Neural crest cell (in vitro differentiated cells): ENCODE measurements at regions not wholly inside any gene's neighbourhood (a gene's known extent, or its start where the extent isn't known, plus 50 kb on each side); places are given as distances from the start of the nearest gene placed in this dataset.

ENCODE experiments used
- DNase-seq: peaks from one replicate; pipeline ENCODE4 v3.0.0; 2021; ENCODE audit warnings: low read depth, mixed read lengths, low spot score
- H3K27ac Mint-ChIP-seq: one replicate; pipeline ENCODE4 v1.8.0; 2021; ENCODE audit warnings: mild to moderate bottlenecking, mixed read lengths; ENCODE audit not compliant: unreplicated experiment
- H3K27me3 Mint-ChIP-seq: 2 replicates; pipeline ENCODE4 v1.8.0; 2021; ENCODE audit warnings: low read depth, mild to moderate bottlenecking, mixed read lengths
- H3K36me3 Mint-ChIP-seq: 2 replicates; pipeline ENCODE4 v1.8.0; 2021; ENCODE audit warnings: low read depth, mild to moderate bottlenecking, mixed read lengths
- H3K4me1 Mint-ChIP-seq: 2 replicates; pipeline ENCODE4 v1.8.0; 2021; ENCODE audit warnings: mixed read lengths
- H3K4me3 Mint-ChIP-seq: one replicate; pipeline ENCODE4 v1.8.0; 2021; ENCODE audit warnings: mild to moderate bottlenecking, mixed read lengths
- H3K9me3 Mint-ChIP-seq: 2 replicates; pipeline ENCODE4 v1.8.0; 2021; ENCODE audit warnings: mixed read lengths
- TF ChIP-seq, protein P1 (sequence below): fragments of 200-600 bp; sonication (generic); conservative IDR thresholded peaks from 2 replicates; pipeline ENCODE4 v1.5.0; 2021; ENCODE audit warnings: antibody characterized with exemption, mild to moderate bottlenecking

GRCh38 chr14:86462193-86462753, 932.3 kb downstream of the FLRT2 start:
- H3K36me3 Mint-ChIP-seq: no peaks in the 10 kb centered on the region
- H3K4me3 Mint-ChIP-seq: no peak overlapping the region
- TF ChIP-seq, protein P1, sequence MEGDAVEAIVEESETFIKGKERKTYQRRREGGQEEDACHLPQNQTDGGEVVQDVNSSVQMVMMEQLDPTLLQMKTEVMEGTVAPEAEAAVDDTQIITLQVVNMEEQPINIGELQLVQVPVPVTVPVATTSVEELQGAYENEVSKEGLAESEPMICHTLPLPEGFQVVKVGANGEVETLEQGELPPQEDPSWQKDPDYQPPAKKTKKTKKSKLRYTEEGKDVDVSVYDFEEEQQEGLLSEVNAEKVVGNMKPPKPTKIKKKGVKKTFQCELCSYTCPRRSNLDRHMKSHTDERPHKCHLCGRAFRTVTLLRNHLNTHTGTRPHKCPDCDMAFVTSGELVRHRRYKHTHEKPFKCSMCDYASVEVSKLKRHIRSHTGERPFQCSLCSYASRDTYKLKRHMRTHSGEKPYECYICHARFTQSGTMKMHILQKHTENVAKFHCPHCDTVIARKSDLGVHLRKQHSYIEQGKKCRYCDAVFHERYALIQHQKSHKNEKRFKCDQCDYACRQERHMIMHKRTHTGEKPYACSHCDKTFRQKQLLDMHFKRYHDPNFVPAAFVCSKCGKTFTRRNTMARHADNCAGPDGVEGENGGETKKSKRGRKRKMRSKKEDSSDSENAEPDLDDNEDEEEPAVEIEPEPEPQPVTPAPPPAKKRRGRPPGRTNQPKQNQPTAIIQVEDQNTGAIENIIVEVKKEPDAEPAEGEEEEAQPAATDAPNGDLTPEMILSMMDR: peak; percentile 52
- peaks cover under 1% of the 10 kb centered on the region for H3K4me1 Mint-ChIP-seq
- DNase-seq: no peak
- no peaks in the 10 kb centered on the region for H3K27me3 Mint-ChIP-seq
- H3K27ac Mint-ChIP-seq: no peak overlapping the region
- H3K9me3 Mint-ChIP-seq: peaks cover 6% of the 10 kb centered on the region

- H3K4me1 Mint-ChIP-seq: peaks cover 5% of the 10 kb centered on the region
- no peak overlapping the region for H3K4me3 Mint-ChIP-seq
- H3K36me3 Mint-ChIP-seq: no peaks in the 10 kb centered on the region
- H3K27me3 Mint-ChIP-seq: no peaks in the 10 kb centered on the region
- TF ChIP-seq, protein P1: no peak
- H3K27ac Mint-ChIP-seq: no peak overlapping the region
- DNase-seq: no peak
- H3K9me3 Mint-ChIP-seq: peaks cover 6% of the 10 kb centered on the region
Observed at GRCh38 chr14:86457481-86458135, 927.7 kb downstream of the FLRT2 start.

- no peak for DNase-seq
- no peak overlapping the region for H3K27ac Mint-ChIP-seq
- no peaks in the 10 kb centered on the region for H3K9me3 Mint-ChIP-seq
- no peaks in the 10 kb centered on the region for H3K27me3 Mint-ChIP-seq
- H3K4me3 Mint-ChIP-seq: no peak overlapping the region
- TF ChIP-seq, protein P1: no peak
- no peaks in the 10 kb centered on the region for H3K4me1 Mint-ChIP-seq
- H3K36me3 Mint-ChIP-seq: no peaks in the 10 kb centered on the region
Observed at GRCh38 chr14:86450085-86450484, 920.1 kb downstream of the FLRT2 start.

- Mint-ChIP-seq H3K27ac (no peak overlapping the region), H3K4me1 (no peaks in the 10 kb centered on the region), H3K27me3 (no peaks in the 10 kb centered on the region), H3K36me3 (no peaks in the 10 kb centered on the region), H3K4me3 (no peak overlapping the region), H3K9me3 (no peaks in the 10 kb centered on the region)
- TF ChIP-seq, protein P1: no peak
- no peak for DNase-seq
Observed at GRCh38 chr14:86442135-86442534, 912.2 kb downstream of the FLRT2 start.

DNA sequence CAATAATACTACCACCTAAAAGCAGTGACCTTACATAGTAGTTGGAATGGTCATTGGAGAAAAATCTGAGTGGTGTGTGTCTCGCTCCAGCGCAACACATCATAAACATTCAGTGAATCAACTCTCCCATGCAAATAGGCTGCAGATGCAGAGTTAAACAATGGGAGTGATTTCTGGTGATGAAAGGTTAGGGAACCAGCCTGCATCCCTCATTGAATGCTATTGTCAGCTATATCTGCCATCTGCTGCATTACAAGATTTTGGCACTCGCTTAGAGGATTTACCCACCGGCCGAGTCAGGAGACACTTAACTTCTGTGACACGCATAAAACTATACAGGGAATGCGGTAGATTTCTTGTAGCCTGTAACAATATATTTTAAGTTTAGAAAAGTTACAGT, 900.9 kb downstream of the FLRT2 start:
- Mint-ChIP-seq H3K27me3 (no peaks in the 10 kb centered on the region), H3K4me1 (no peaks in the 10 kb centered on the region), H3K9me3 (no peaks in the 10 kb centered on the region), H3K27ac (no peak overlapping the region), H3K36me3 (no peaks in the 10 kb centered on the region), H3K4me3 (no peak overlapping the region)
- DNase-seq: no peak
- TF ChIP-seq, protein P1: no peak
